GM12875 (cell line): ENCODE measurements at regions not wholly inside any gene's neighbourhood (a gene's known extent, or its start where the extent isn't known, plus 50 kb on each side); places are given as distances from the start of the nearest gene placed in this dataset.

Source experiments
- H3K4me3 ChIP-seq: one replicate; pipeline ENCODE4 v1.5.1; 2011; ENCODE audit warnings: low read depth, low read length, control low read depth
- CTCF ChIP-seq: IDR thresholded peaks from 2 replicates; pipeline ENCODE4 v1.5.1; 2011; ENCODE audit warnings: low read depth, mild to moderate bottlenecking, control low read depth, inconsistent platforms, low read length, moderate library complexity, borderline replicate concordance; ENCODE audit not compliant: insufficient read depth

- TF ChIP-seq CTCF = no peak
- H3K4me3 ChIP-seq = no peak overlapping the region
These were observed 553.4 kb downstream of the PPP4R3C start for GRCh38 chrX:26909728-26910127.

GRCh38 chrX:26908218-26908617 is 554.9 kb downstream of the PPP4R3C start:
- TF ChIP-seq CTCF = no peak
- no peak overlapping the region for H3K4me3 ChIP-seq

DNA sequence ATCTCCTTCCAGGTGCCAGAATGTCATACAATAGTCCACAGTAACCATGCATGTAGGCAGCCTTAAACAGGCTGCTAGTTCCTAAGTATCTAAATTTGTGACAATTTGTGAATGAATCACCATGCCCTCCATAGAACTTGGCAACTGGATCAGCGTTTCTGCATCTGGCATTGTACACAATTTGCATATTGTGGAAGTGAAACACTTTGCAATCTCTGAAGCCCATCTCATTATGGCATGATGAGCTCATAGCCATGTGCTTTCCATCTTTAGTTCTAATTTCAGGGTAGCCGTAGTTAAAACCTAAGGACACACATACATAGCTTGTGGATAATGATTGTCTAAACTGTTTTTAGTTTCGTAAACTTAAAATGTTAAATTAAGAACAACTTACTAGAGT is 573.6 kb downstream of the PPP4R3C start:
- no peak overlapping the region for H3K4me3 ChIP-seq
- TF ChIP-seq CTCF = no peak

- no peak for TF ChIP-seq CTCF
- no peak overlapping the region for H3K4me3 ChIP-seq
These were observed 589.4 kb downstream of the PPP4R3C start for GRCh38 chrX:26873736-26874135.

- no peak overlapping the region for H3K4me3 ChIP-seq
- TF ChIP-seq CTCF = no peak
These were observed 591.2 kb downstream of the PPP4R3C start for GRCh38 chrX:26871967-26872366.

DNA sequence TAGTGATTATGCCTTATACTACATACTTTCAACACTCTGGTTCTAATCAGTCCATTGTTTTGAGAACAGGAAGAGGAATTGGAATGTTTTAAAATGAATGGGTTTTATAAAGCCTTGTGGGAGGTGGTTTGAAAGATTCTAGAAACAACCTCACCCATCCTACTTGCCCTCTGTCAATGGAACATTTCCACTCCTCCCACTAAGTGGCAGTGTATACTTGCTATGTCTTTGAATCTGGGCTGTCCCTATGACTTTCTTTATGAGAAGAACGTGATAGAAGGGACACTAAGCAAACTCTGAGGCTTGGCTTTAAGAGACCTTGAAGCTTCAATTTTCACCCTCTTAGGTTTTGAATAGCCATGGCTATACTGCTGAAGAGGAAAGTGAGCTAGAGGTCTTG is 611.2 kb downstream of the PPP4R3C start:
- H3K4me3 ChIP-seq = no peak overlapping the region

DNA sequence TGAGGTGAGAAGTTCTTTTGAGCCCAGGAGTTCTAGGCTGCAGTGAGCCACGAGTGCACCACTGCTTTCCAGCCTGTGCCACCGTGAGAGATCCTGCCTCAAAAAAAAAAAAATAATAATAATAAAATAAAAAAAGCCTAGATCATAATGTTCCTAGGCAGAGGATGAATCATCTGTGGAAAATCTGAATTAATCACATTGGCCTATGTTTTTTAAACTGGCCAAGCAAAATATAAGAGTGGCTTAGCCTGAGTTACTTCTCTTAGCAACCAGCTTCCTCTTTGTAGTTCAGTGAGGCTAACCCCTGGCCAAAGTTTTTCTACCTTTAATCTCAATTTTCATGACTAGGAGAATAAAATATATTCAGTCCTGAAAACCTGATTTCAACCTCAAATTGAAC is 614.6 kb downstream of the PPP4R3C start:
- H3K4me3 ChIP-seq = no peak overlapping the region
- TF ChIP-seq CTCF = no peak

More for the DNA sequence above, 611.2 kb downstream of the PPP4R3C start:
- no peak for TF ChIP-seq CTCF
